PFSK-1 (cell line): ENCODE measurements at regions not wholly inside any gene's neighbourhood (a gene's known extent, or its start where the extent isn't known, plus 50 kb on each side); places are given as distances from the start of the nearest gene placed in this dataset.

Source experiments
- FOXP2 ChIP-seq: optimal IDR thresholded peaks from 2 replicates; pipeline ENCODE3; 2011; ENCODE audit warnings: borderline replicate concordance, control low read depth, inconsistent platforms; ENCODE audit not compliant: insufficient read depth; ENCODE audit errors: extremely low read length, extremely low read depth
- POLR2AphosphoS5 ChIP-seq: IDR thresholded peaks from 2 replicates; pipeline ENCODE4 v1.6.1; 2012; ENCODE audit warnings: low read depth, mild to moderate bottlenecking, control low read depth, low read length, moderate library complexity
- SIN3A ChIP-seq: IDR thresholded peaks from 2 replicates; pipeline ENCODE4 v1.6.1; 2012; ENCODE audit warnings: mild to moderate bottlenecking, low read length, moderate library complexity, borderline replicate concordance; ENCODE audit not compliant: insufficient read depth
- TAF1 ChIP-seq: IDR thresholded peaks from 2 replicates; pipeline ENCODE4 v1.6.1; 2012; ENCODE audit warnings: low read length, control low read depth, borderline replicate concordance; ENCODE audit not compliant: insufficient read depth
- TF ChIP-seq, protein P1 (sequence below), 2 experiments: IDR thresholded peaks; 2 replicates each; pipeline versions ENCODE4 v1.6.1 to v1.8.0; 2011 to 2012; ENCODE audit warnings: low read depth in 2 of 2, low read length in 2 of 2, control low read depth in 1 of 2, inconsistent platforms in 1 of 2, mild to moderate bottlenecking in 1 of 2, moderate library complexity in 1 of 2; ENCODE audit not compliant: insufficient read depth in 1 of 2

DNA sequence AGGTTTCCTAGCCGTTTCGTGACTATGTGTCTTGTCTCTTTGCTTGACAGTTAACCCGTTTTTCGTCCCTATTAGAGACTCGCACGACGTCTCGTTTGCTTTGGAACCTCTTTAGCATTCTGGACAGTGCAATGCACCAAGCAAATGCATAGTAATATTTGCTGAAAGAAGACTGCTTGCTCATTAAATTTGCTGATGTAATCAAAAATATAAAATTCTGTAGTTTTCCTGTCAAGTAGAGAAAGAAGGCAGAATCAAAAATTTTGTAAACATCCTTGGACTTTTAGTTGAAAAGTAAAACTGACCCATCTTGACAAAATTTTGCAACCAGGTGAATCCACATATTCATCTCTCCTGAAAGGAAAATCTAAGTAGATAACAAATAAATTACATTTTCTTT, 106.9 kb upstream of the RAPGEF2 start:
- TF ChIP-seq SIN3A (no peak), POLR2AphosphoS5 (no peak), FOXP2 (no peak), TAF1 (no peak)
- TF ChIP-seq, protein P1, sequence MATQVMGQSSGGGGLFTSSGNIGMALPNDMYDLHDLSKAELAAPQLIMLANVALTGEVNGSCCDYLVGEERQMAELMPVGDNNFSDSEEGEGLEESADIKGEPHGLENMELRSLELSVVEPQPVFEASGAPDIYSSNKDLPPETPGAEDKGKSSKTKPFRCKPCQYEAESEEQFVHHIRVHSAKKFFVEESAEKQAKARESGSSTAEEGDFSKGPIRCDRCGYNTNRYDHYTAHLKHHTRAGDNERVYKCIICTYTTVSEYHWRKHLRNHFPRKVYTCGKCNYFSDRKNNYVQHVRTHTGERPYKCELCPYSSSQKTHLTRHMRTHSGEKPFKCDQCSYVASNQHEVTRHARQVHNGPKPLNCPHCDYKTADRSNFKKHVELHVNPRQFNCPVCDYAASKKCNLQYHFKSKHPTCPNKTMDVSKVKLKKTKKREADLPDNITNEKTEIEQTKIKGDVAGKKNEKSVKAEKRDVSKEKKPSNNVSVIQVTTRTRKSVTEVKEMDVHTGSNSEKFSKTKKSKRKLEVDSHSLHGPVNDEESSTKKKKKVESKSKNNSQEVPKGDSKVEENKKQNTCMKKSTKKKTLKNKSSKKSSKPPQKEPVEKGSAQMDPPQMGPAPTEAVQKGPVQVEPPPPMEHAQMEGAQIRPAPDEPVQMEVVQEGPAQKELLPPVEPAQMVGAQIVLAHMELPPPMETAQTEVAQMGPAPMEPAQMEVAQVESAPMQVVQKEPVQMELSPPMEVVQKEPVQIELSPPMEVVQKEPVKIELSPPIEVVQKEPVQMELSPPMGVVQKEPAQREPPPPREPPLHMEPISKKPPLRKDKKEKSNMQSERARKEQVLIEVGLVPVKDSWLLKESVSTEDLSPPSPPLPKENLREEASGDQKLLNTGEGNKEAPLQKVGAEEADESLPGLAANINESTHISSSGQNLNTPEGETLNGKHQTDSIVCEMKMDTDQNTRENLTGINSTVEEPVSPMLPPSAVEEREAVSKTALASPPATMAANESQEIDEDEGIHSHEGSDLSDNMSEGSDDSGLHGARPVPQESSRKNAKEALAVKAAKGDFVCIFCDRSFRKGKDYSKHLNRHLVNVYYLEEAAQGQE (IDR thresholded peaks at IDR 0.05; ENCODE audit: insufficient read depth in 1 of 2, low read depth in 2 of 2, low read length in 2 of 2): no peak

DNA sequence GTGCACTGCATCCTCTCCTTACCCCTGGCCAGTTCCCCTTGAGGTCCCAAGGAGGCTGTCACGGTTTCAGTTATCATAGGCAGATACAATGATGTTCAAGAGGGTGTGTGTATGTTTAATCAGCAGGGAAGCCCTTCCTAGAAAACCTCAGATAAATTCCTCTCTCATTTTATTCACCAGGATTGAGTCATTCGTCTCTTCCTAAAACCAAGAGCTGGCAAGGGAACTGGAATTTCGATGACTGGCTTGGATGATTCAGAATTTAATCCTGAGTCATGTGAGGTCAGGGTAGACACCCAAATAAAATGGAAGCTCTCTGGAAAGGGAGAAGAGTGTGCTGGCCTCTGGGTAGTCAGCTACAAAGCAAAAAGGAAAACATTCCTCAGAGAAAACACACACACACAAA, 106.2 kb upstream of the RAPGEF2 start:
- TF ChIP-seq SIN3A: no peak

DNA sequence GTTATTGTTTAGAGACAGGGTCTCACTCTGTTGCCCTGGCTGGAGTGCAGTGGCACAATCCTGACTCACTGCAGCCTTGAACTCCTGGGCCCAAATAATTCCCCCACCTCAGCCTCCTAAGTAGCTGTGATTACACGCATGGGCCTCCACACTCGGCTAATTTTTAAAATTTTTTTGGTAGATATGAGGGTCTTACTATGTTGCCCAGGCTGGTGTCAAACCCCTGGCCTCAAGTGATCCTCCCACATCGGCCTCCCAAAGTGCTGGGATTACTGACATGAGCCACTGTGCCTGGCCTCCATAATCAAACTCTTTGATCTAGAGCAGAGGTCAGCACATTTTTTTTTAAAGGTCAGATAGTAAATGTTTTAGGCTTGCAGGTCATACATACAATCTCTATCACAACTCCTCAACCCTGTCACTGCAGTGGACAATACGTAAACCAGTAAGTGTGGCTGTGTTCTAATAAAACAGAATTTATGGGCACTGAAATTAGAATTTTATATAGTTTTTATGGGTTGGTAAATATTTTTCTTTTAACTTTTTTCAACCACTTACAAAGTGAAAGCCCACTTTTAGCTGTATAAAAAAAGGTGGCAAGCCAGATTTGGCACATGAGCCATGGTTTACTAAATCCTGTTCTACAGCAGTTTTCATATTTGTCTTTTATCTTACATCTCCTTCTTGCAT, 105.1 kb upstream of the RAPGEF2 start:
- TF ChIP-seq SIN3A: no peak
- TF ChIP-seq POLR2AphosphoS5: no peak
- TF ChIP-seq TAF1: no peak
- no peak for TF ChIP-seq FOXP2
- TF ChIP-seq, protein P1 (IDR thresholded peaks at IDR 0.05; ENCODE audit: insufficient read depth in 1 of 2, low read depth in 2 of 2, low read length in 2 of 2): no peak

DNA sequence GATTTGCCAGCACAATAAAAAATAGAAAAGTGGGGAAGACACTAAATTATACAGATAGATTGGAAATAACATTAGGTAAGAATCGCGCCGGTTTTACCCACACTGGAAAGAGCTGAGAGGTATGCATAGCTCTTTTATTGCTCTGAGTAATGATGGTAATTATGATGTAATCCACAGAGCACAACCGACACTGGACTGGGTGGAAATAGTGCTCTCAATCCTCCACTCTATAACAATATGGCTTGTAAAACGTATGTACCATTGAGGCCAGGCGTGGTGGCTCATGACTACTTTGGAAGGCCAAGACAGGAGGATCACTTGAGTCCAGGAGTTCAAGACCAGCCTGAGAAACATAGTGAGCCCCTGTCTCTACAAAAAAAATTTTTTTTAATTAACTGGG, 104.3 kb upstream of the RAPGEF2 start:
- TF ChIP-seq FOXP2 (no peak), SIN3A (no peak)

DNA sequence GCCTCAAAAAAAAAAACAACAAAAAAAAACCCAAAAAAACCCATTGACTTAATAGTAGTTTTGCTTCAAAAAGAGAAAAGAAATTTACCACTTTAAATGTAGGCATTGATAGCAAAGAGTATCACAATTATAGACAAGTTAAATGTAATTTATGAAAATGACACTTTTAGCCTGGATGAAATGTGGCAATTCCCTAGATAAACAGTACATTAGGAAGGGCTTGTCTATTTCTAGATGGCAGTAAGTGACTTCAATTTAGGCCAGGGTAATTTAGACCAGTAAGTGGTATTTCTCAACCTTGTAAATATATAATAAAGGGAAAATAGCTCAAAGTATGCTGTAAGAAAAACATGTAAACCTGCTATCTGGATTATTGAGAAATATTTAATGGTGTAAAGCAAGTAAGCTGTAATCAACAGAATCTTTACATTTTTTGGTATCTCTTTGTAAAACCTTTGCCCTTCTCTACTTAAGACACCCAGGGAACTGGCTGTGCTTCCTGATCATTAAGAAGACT, 103.7 kb upstream of the RAPGEF2 start:
- TF ChIP-seq, protein P1 (IDR thresholded peaks at IDR 0.05; ENCODE audit: insufficient read depth in 1 of 2, low read depth in 2 of 2, low read length in 2 of 2): no peak
- TF ChIP-seq TAF1 (no peak), SIN3A (no peak), POLR2AphosphoS5 (no peak), FOXP2 (no peak)

DNA sequence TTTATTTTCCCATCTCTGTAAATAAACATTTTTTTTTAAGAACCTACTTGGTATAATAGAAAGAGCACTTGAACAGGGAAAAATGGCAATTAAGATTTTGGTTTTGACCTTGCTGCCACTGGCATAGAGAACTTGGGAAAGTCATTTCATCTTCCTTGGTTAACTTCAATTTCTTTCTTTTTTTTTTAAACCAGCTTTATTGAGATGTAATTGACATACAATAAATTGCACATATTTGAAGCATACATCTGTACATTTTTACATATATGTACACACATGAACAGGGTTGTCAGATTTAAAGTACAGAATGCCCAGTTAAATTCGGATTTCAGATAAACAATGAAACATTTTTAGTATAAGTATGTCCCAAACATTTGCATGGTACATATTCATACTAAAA, 103.0 kb upstream of the RAPGEF2 start:
- TF ChIP-seq FOXP2: no peak
- TF ChIP-seq POLR2AphosphoS5: no peak
- no peak for TF ChIP-seq SIN3A
- TF ChIP-seq, protein P1 (IDR thresholded peaks at IDR 0.05; ENCODE audit: insufficient read depth in 1 of 2, low read depth in 2 of 2, low read length in 2 of 2): no peak
